NCI-H1694 (cell line): ENCODE measurements at regions not wholly inside any gene's neighbourhood (a gene's known extent, or its start where the extent isn't known, plus 50 kb on each side); places are given as distances from the start of the nearest gene placed in this dataset.
"Not testable (repeated sequence)": the region's sequence is repeated elsewhere in the genome, so short reads cannot be mapped to it uniquely, and the experiment has no call there.

Experiments used
- DNase-seq: peaks from one replicate; lab custom pipeline; 2025; lab: John Stamatoyannopoulos, UW

DNA sequence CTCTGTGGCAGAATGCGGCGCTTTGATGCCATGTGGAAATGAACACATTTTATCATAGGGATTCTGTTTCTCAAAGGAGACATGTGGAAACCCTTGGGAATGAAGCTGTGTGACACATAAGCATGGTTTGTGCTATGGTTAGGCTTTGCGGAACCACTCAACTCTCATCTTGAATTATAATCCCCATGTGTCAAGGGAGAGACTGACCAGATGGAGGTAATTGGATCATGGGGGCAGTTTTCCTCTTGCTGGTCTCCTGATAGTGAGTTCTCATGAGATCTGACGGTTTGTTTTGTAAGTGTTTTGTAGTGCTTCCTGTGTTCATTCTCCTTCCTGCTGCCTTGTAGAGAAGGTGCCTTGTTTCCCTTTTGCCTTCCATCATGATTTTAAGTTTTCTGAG lies 1109.2 kb upstream of the ALCAM start:
- DNase-seq, result no peak

DNA sequence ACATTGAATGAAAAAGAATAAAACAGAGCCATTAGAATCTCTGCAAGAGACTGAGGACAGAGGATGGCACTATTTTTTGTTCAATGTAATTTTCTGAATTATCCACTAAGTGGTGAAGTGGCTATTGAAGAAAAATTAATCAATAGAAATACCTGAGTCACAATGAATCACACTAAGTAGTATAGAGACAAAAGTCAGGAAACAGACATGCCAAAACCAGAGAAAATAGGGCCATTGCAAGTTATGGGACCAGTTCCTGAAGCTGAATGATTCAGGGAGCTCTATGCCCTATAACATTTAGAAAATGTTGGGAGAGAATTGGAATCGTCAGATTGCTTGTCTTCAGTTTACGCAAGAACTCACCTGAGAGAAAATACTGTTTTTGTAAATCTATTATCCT lies 1103.2 kb upstream of the ALCAM start:
- DNase-seq, result no peak

- not testable (repeated sequence) for DNase-seq
Measured at GRCh38 chr3:104266219-104266618, 1100.5 kb upstream of the ALCAM start.

- DNase-seq, result no peak
Measured at GRCh38 chr3:104269771-104270170, 1096.9 kb upstream of the ALCAM start.

GRCh38 chr3:104273046-104273649 lies 1093.6 kb upstream of the ALCAM start:
- DNase-seq, result peak; percentile 29

DNA sequence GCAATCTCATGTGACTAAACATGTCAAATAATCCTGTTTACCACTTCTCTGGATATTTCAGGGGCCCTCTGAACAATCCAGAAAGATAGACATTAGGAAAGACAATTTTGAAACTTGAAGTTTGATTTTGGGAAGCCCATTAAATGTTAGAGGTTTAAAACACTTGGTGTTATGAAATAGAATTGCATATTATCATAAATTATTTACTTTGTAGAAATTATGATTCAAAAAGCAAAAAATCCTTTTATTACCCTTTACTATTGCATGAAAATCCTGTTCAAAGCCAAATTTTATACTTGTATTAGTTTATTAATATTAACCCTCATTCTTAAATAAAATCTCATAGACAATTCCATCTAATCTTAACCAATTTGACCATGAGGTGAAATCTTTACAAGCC lies 1091.5 kb upstream of the ALCAM start:
- DNase-seq, result no peak

DNA sequence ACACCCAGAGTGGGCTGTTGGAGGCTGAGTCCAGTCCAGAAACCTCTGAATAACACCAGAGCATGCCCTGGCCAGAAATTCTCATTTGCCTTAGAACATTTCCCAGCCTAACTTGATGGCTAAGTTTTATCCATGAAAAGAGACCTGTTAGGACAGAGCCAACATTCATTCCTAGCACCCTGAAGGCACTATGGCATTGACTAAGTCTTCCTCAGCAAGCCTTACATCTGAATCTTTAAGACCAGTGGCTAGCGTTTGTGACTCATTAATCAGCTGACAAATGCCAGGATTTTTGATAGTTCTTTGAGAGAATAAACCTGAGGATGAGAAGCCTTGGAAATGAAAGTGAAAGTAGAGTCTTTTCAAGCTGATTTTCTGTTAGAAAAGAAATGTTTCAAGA lies 1087.1 kb upstream of the ALCAM start:
- no peak for DNase-seq

DNA sequence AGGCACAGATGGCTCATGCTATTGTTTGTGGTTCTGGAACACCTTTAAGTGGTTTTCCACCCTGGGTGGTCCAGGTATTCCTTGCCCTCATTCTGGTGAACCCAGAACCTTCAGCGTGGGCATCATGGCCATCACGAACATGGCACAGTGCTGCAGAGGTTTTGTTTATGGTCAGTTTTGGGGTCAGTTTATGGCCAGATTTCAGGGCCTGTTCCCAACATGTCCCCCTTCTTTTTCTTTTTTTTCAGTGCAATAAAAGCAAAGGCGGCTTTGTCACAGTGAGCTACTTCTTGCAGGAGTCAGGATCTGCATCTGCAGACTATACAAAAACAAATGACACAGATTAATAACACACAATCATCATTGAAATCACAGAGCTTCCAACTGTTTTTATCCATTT lies 1085.0 kb upstream of the ALCAM start:
- DNase-seq, result no peak

- DNase-seq, result no peak
Measured at GRCh38 chr3:104286645-104287044, 1080.1 kb upstream of the ALCAM start.

GRCh38 chr3:104291437-104291851 lies 1075.3 kb upstream of the ALCAM start:
- DNase-seq, result no peak

DNA sequence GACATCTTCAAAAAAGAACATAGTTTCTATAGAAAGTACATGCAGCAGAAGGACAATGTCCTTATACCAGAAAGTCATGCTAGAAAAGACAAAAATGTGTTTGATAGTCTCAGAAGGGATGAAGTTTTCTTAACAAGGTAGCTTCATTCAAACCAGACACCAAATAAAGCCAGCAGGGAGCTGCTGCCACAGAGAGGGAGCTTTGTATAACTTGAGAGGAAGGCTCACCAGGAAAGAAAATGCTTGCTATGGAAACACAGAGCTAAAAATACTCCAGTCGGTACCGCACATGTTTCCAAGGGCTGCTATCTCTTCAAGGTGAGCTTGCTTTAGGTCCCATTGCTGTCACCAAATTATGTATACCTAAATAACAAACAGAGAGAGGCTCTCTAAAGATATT lies 1074.8 kb upstream of the ALCAM start:
- DNase-seq, result no peak

DNA sequence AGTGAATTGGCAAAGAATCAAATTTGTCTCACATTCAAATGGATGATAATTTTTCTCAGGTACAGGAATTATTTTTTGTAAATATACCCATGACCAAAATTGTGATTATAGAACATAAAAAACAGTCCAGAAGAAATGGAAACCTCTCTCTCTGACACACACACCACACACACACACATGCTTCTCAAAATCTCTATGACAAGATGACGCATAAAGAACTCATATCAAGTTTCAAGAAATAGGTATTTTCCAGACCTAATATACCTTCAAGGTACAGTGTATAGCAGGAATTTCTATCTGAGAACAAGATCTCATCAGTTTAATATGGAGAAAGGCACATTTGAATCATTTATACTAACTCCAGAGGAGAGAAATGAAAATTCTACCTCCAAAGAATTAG lies 1069.1 kb upstream of the ALCAM start:
- DNase-seq, result no peak

GRCh38 chr3:104298662-104299061 lies 1068.0 kb upstream of the ALCAM start:
- DNase-seq, result no peak

DNA sequence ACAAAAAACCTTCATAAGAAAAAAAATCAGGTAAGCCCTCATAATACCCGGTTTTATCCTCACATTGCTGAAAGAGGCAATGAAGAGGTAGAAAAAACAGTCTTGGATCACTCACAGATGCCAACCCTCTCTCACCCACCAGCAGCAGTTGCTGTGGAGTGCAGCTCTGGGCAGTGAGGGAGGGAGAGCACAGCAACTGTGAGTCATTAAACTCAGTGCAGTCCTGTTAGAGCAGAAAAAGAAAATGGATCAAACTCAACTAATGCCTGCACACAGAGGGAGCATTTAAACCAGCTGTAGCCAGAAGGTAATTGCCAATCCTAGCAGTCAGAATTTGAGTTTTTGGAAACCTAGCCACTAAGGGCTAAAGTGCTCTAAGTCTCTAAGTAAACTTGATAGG lies 1050.6 kb upstream of the ALCAM start:
- no peak for DNase-seq

- DNase-seq, result no peak
Measured at GRCh38 chr3:104323226-104323625, 1043.5 kb upstream of the ALCAM start.

DNA sequence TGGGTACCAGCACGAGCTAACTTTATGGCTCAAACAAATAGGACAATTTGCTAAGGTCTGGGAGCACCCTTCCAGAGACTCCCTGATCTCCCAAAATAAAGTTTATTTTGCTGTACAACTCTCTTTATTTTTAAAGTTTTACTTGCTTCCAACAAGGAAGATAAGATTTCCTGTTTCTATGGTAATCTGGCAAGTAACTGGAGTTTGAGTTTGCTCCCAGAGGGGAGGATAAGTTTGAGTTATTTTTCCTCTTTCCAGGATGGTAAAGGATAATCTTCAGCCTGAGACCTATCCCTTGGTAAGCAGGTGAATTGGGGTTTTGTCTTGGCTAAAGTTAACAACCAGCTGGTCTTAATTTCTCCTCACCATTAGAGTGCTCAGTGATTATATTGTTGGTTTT lies 1019.4 kb upstream of the ALCAM start:
- no peak for DNase-seq

GRCh38 chr3:104349836-104350235 lies 1016.9 kb upstream of the ALCAM start:
- DNase-seq, result no peak

GRCh38 chr3:104353951-104354350 lies 1012.8 kb upstream of the ALCAM start:
- no peak for DNase-seq

- no peak for DNase-seq
Measured at GRCh38 chr3:104359546-104359945, 1007.2 kb upstream of the ALCAM start.

DNA sequence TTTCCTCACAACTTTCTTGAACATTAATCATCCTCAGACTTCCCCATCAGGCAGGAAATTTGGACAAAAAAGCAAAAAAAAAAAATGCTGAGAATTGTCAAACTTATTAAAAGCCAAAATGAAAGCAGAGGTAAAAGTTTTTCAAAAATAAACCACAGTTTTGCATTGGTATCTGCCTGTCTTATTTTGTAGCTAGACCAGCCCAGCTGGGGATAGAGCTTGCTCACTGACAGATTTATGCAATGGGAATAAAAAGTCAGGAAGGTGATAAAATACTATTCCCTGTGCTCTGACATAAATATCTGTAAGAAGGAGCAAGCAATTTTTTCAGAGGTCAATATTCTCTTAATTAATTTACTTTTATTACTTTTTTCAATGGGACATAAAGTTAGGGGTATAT lies 1006.7 kb upstream of the ALCAM start:
- no peak for DNase-seq

- DNase-seq, result not testable (repeated sequence)
Measured at GRCh38 chr3:104361748-104362147, 1005.0 kb upstream of the ALCAM start.

- DNase-seq, result no peak
Measured at GRCh38 chr3:104362319-104362718, 1004.4 kb upstream of the ALCAM start.

DNA sequence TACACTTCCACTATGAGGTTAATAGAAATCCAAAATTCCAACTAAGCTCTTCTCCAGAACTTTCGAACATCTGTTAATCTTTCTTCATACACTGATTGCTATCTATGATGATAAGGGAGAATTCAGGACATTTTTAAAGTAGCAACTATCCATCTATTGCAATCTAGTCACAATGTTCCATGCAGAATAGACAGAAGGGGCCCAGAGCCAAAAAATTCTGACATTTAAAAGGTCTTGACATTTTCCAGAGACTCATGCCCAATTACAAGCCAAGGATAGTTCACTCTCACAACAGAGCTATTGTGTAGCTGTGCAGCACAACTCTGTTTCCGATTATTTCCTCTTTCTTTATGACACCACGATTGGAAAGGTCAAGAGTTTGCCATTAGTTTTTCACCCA lies 999.7 kb upstream of the ALCAM start:
- no peak for DNase-seq

DNA sequence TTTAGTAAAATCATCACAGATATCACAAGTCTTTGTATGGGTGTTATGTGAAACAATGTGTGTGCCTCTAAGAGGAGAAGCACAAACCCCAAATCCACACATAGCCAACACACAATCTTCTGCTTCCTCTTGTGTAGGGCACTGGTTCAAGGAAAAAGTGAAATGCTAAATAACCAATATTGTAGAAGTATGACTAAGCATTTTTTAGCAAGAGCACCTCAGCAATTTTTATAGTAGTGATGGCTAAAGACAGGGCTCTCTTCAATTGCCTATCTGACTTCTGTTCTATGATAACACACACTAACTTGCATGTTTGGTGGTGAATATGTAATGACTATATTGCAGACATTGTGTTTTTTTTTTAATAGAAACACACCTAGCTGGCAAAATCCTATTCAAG lies 997.9 kb upstream of the ALCAM start:
- no peak for DNase-seq

DNA sequence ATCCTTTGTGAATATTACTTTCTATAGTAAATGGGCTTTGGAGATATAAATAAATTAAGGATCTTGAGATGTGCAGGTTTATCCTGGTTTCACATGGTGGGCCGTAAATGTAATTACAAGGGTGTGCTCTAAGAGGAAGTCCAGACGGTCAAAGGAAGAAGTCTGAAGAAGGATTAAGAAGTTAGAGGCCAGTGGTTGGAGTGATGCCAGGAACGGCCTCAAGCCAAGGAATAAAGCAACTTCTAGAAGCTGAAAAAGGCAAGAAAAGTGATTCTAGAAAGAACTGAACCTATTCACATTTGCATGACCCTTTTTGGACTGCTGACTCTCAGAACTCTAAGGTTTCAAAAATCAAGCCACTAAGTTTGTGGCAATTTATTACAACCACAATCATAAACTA lies 981.3 kb upstream of the ALCAM start:
- no peak for DNase-seq
